ENCODE measurements at regions not wholly inside any gene's neighbourhood (a gene's known extent, or its start where the extent isn't known, plus 50 kb on each side); places are given as distances from the start of the nearest gene placed in this dataset.

DNA sequence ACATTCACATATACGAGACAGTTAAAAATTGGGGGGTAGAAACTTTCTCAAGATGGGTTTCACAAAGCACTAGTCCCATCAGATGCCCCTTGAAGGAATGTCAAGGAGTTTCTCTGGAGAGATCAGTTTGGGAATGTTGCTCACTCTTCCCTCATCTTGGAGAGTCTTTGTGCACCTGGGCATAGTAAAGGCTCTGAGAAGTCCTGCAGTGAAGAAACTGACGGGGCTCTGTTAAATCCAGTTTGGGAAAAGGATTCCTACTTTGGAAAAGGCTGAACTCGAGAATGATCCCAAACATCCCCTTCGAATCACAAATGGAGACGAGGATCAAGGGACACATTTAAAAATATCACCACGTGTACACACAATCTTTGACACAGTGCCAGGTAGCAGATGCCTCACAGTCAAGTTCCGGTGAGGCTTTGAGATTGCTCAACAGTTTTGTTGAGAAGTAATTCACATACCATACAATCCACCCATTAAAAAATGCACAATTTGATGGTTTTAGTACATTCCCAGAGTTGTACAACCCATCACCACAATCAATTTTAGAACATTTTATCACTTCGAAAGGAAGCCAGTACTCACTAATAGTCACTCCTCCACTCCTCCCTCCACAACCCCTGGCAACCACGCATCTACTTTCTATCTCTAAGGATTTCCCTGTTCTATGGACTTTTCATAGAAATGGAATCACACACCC lies 203.4 kb upstream of the FOXF1 start:
- Histone ChIP-seq H3K79me2 (ENCODE audit: insufficient read depth, low read length) (no peaks in the 10 kb centered on the region), H4K20me1 (ENCODE audit: insufficient read depth, low read length) (no peaks in the 10 kb centered on the region), H3K27ac (ENCODE audit: low read depth, low read length) (no peak overlapping the region), H3K4me1 (ENCODE audit: insufficient read depth, low read length) (no peaks in the 10 kb centered on the region), H3K36me3 (ENCODE audit: insufficient read depth, low read length) (no peaks in the 10 kb centered on the region), H2AFZ (ENCODE audit: low read length) (no peak overlapping the region), H3K27me3 (ENCODE audit: insufficient read depth, low read length) (peaks cover 32% of the 10 kb centered on the region), H3K4me2 (ENCODE audit: insufficient read depth, low read length) (no peak overlapping the region), H3K9me3 (ENCODE audit: low read depth, low read length) (no peaks in the 10 kb centered on the region), H3K4me3 (ENCODE audit: insufficient read depth, low read length) (no peak overlapping the region)
- no peak for DNase-seq (ENCODE audit: insufficient read length, low spot score, missing footprints)
- TF ChIP-seq, protein P1, sequence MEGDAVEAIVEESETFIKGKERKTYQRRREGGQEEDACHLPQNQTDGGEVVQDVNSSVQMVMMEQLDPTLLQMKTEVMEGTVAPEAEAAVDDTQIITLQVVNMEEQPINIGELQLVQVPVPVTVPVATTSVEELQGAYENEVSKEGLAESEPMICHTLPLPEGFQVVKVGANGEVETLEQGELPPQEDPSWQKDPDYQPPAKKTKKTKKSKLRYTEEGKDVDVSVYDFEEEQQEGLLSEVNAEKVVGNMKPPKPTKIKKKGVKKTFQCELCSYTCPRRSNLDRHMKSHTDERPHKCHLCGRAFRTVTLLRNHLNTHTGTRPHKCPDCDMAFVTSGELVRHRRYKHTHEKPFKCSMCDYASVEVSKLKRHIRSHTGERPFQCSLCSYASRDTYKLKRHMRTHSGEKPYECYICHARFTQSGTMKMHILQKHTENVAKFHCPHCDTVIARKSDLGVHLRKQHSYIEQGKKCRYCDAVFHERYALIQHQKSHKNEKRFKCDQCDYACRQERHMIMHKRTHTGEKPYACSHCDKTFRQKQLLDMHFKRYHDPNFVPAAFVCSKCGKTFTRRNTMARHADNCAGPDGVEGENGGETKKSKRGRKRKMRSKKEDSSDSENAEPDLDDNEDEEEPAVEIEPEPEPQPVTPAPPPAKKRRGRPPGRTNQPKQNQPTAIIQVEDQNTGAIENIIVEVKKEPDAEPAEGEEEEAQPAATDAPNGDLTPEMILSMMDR (IDR thresholded peaks at IDR 0.05; ENCODE audit: extremely low read depth, low read depth, low read length): no peak

GRCh38 chr16:86307514-86307903 lies 202.8 kb upstream of the FOXF1 start:
- Histone ChIP-seq H3K4me2 (ENCODE audit: insufficient read depth, low read length) (no peak overlapping the region), H3K4me3 (ENCODE audit: insufficient read depth, low read length) (no peak overlapping the region), H3K27ac (ENCODE audit: low read depth, low read length) (no peak overlapping the region), H3K4me1 (ENCODE audit: insufficient read depth, low read length) (no peaks in the 10 kb centered on the region), H3K27me3 (ENCODE audit: insufficient read depth, low read length) (peaks cover 28% of the 10 kb centered on the region), H3K79me2 (ENCODE audit: insufficient read depth, low read length) (no peaks in the 10 kb centered on the region), H4K20me1 (ENCODE audit: insufficient read depth, low read length) (no peaks in the 10 kb centered on the region), H3K36me3 (ENCODE audit: insufficient read depth, low read length) (no peaks in the 10 kb centered on the region), H2AFZ (ENCODE audit: low read length) (no peak overlapping the region), H3K9me3 (ENCODE audit: low read depth, low read length) (no peaks in the 10 kb centered on the region)
- TF ChIP-seq, protein P1 (IDR thresholded peaks at IDR 0.05; ENCODE audit: extremely low read depth, low read depth, low read length): no peak
- no peak for DNase-seq (ENCODE audit: insufficient read length, low spot score, missing footprints)

DNA sequence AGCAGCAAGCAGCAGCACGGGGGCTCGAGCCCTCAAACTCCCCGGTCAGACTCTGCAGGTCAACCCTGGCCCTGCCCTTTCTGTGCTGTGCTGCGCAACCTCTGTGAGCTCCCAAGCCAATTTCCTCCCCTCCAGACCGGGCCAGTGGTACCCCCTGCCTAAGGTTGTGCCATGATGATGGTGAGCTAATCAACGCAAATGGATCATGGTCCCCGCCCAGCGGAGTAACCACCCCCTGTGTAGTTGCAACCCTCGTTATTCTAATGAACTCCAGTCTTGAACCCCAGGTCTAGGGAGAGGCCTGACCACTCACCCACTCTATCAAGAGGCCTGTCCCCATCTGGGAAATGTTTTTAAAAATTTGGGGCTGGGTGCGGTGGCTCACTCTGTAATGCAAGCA lies 201.8 kb upstream of the FOXF1 start:
- Histone ChIP-seq H3K36me3 (ENCODE audit: insufficient read depth, low read length) (no peaks in the 10 kb centered on the region), H3K4me2 (ENCODE audit: insufficient read depth, low read length) (no peak overlapping the region), H3K4me1 (ENCODE audit: insufficient read depth, low read length) (no peaks in the 10 kb centered on the region), H3K4me3 (ENCODE audit: insufficient read depth, low read length) (no peak overlapping the region), H4K20me1 (ENCODE audit: insufficient read depth, low read length) (no peaks in the 10 kb centered on the region), H3K9me3 (ENCODE audit: low read depth, low read length) (no peaks in the 10 kb centered on the region), H3K27me3 (ENCODE audit: insufficient read depth, low read length) (peaks cover 25% of the 10 kb centered on the region), H3K79me2 (ENCODE audit: insufficient read depth, low read length) (no peaks in the 10 kb centered on the region), H3K27ac (ENCODE audit: low read depth, low read length) (no peak overlapping the region), H2AFZ (ENCODE audit: low read length) (no peak overlapping the region)
- DNase-seq (ENCODE audit: insufficient read length, low spot score, missing footprints): no peak
- TF ChIP-seq, protein P1 (IDR thresholded peaks at IDR 0.05; ENCODE audit: extremely low read depth, low read depth, low read length): no peak

GRCh38 chr16:86313631-86314030 lies 196.7 kb upstream of the FOXF1 start:
- Histone ChIP-seq H2AFZ (ENCODE audit: low read length) (no peak overlapping the region), H3K27me3 (ENCODE audit: insufficient read depth, low read length) (no peaks in the 10 kb centered on the region), H3K9me3 (ENCODE audit: low read depth, low read length) (no peaks in the 10 kb centered on the region), H3K4me2 (ENCODE audit: insufficient read depth, low read length) (no peak overlapping the region), H3K79me2 (ENCODE audit: insufficient read depth, low read length) (no peaks in the 10 kb centered on the region), H3K27ac (ENCODE audit: low read depth, low read length) (no peak overlapping the region), H4K20me1 (ENCODE audit: insufficient read depth, low read length) (no peaks in the 10 kb centered on the region), H3K36me3 (ENCODE audit: insufficient read depth, low read length) (no peaks in the 10 kb centered on the region), H3K4me3 (ENCODE audit: insufficient read depth, low read length) (no peak overlapping the region), H3K4me1 (ENCODE audit: insufficient read depth, low read length) (no peaks in the 10 kb centered on the region)
- DNase-seq (ENCODE audit: insufficient read length, low spot score, missing footprints): no peak
- TF ChIP-seq, protein P1 (IDR thresholded peaks at IDR 0.05; ENCODE audit: extremely low read depth, low read depth, low read length): no peak
